Stimulated activated CD4-positive, alpha-beta T cell treated with anti-CD3 and anti-CD28 coated beads, Interleukin-12 subunit alpha, Interleukin-12 subunit beta, amount 100 ng/mL, for 24 hours (primary cell): ENCODE measurements at regions not wholly inside any gene's neighbourhood (a gene's known extent, or its start where the extent isn't known, plus 50 kb on each side); places are given as distances from the start of the nearest gene placed in this dataset.
"Not testable (repeated sequence)": the region's sequence is repeated elsewhere in the genome, so short reads cannot be mapped to it uniquely, and the experiment has no call there.

Source experiments
- DNase-seq, 2 experiments: peaks; one replicate each; pipeline ENCODE4 v3.0.0-alpha.2; 2020; ENCODE audit warnings: low read depth in 2 of 2

DNA sequence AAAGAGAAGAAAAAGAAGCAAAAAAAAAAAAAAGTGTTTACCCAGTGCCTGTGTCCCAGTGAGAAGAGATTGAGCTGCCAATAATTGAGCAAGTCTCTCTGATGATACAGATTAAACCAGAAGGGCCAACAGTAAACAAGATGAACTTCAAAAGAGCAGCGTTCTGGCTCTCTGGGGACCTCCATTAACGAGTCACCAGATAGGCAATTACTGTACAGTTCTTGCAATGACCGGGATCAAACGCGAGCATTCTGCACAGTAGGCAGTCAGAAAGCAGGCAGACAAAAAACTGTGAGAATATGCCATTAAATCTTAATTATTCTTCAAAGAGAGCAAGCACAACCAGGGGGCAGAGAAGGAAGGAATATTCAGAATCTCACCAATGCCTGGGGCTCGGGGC lies 626.1 kb downstream of the TMEM114 start:
- no peak for DNase-seq

DNA sequence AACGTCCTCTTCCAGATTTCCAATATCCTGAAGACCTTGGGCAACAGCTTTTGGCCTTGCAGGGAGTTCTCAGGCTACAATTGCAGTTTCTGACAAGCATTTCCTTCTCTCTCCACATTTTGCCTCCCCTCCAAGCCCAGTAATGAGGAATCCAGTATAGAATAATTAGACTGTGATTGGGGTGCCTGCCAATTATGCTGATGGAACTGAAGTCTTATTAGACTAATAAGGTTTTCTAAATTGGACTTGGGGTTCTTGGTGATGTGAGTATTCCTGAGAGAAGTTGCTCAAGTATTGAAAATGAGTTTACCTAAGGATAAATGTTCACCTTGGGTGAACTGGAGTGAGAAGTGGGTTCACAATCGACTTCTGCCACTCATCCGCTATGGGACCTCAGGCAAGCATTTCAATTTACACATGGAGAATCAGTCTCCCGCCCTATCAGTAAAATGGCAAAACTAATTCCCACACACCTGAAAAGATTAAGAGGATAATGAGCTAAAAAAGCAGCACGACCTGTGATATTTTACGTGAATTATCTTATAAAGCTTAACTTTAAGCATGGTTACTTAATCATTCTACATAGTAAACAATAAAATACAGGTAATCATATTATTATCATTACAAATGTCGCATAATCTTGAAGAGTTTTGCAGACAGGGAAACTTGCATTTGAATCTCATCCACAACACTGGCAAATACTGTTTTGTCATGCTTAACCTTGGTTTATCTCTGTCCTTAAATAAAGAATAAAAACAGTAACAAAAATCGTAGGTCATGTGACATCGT lies 628.0 kb downstream of the TMEM114 start:
- no peak for DNase-seq

DNA sequence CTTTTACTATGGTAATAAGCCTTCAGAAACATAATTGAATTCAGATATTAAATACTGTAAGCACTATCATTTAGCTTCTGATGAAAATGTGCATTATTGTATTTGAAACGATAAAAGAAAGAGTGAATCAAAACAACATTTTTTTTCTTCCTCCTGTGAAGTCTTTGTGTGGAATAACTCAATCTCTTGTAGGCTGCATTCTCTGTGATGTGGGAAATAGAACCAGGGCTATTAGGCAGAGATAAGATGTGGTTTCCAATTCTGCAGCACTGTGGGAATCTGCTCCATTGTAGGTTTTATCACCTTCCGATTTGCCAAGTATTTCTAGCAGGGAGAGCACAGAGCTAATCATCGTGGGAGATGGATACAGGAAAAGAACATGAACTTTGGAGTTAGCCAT lies 624.5 kb downstream of the RBFOX1 start:
- DNase-seq = no peak

DNA sequence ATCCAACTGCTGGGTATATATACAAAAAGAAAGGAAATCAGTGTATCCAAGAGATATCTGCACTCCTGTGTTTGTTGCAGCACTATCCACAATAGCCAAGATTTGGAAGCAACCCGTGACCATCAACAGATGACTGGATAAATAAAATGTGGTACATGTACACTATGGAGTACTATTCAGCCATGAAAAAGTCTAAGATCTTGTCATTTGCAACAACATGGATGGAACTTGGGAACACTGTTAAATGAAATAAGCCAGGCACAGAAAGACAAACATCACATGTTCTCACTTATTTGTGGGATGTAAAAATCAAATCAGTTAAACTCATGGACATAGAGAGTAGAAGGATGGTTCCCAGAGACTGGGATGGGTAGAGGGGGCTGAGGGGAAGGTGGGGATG lies 620.7 kb downstream of the RBFOX1 start:
- DNase-seq = no peak

DNA sequence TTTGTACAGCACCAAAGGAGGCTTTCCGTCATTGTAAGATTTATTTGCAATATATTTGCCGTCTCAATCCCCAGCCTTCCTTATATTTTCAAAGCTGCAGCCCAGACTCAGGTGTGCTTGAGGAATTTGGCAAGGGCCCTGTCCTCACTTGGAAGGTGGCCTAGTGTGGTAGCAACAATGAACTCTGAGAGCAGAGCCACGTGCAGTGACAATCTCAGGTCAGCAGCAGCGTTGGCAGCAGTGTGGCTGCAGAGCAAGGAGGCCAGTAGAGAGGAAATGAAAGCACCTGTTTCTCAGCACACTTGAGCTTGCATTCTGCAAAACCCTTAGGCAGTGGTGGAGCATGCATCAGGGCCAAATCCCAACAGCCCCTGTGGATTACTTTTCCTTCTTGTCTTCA lies 613.5 kb downstream of the RBFOX1 start:
- DNase-seq = no peak

DNA sequence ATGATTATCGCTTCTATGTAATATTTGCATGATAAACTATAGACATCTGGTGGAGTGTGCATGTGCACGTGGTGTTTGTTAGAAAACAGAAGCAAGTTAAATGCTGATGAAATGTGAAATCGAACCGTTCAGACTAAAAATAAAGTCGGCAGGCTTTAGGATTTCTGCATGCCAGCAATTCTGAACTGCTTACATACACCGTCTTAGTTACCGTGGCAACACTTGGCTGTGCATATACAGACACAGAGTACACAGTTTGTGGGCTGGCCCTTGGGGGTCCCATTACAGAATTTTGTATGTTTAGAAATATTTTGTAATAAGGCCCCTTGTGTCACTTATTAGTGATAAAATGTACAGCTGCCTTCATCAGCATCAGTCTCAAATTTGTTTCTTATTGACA lies 605.5 kb downstream of the RBFOX1 start:
- DNase-seq = no peak

DNA sequence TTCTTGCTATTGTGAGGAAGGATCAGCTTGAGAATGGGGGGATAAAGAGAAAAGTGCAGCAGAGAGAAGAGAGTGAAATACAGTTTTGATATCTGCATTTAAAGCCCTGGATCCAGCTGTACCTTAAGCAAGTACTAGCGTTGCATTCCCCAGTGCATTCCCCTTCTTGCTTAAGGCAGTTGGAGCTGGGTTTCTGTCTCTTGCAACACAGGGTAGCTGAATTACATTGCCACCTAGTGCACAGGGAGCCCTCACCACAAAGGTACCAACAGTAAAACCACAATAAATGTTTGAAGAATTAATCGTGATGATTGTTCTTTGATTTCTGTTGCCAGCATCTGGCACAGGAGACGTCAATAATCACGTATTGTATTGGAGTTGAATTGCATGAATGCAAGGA lies 588.7 kb downstream of the RBFOX1 start:
- DNase-seq = no peak

DNA sequence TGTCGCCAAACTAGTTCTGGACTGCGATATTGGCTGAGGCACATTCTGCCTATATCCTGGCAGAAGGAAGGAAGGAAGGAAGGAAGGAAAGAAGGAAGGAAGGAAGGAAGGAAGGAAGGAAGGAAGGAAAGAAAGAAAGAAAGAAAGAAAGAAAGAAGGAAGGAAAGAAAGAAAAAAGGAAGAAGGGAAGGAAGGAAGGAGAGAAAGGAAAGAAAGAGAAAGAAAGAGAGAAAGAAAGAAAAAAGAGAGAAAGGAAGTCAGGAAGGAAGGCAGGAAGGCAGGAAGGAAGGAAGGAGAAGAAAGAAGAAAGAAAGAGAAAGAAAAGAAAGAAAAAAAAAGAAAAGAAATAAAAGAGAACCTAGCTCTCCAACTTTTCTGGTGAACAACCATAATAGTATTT lies 587.1 kb downstream of the RBFOX1 start:
- DNase-seq = no peak

DNA sequence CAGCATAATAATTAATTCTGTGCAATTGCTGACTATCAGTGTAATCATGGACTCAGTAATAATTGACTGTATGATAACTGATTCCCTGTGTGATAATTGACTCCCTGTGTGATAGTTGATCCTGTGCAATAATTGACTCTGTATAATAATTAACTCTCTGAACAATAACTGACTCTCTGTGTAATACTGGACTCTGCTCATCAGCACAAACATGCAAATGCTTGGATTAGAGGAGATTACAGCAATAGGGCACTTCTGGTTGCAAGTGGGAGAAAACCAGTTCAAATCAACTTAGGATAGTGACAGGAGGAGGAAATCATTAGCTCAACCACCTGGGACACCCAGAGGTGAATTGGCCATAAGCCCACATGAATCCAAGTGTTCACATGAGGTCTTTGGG lies 582.1 kb downstream of the RBFOX1 start:
- DNase-seq = no peak

DNA sequence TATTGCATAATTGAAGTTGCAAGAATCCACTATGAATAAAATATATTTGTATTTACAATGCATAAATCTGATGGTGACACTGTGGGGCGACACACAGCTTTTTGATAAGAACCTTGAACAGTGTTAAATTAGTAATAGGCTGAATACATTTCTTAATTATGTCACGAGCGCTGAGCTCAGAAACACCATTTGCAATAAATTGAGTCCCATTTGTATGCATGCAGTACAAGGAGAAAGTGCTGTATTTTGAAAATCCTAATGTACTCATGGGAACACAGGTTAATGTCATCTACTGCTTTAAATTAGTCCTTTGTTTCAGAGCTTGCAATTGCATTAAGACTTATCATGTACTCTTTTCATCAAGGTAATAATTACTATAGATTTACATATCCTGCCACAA lies 579.5 kb downstream of the RBFOX1 start:
- no peak for DNase-seq

DNA sequence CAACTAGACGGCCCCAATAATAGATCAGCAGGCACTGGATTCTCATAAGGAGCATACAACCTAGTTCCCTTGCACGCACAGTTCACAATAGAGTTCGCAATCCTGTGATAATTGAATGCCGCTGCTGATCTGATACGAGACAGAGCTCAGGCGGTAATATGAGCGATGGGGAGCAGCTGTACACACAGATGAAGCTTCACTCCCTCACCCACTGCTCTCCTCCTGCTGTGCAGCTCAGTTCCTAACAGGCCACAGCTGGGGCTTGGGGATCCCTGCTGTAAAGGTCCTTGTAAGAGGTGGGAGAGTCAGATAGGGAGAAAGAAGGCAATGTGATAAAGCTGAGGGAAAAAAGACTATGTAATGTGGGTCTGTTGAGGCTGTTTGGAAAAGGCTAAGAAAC lies 577.5 kb downstream of the RBFOX1 start:
- DNase-seq = no peak

DNA sequence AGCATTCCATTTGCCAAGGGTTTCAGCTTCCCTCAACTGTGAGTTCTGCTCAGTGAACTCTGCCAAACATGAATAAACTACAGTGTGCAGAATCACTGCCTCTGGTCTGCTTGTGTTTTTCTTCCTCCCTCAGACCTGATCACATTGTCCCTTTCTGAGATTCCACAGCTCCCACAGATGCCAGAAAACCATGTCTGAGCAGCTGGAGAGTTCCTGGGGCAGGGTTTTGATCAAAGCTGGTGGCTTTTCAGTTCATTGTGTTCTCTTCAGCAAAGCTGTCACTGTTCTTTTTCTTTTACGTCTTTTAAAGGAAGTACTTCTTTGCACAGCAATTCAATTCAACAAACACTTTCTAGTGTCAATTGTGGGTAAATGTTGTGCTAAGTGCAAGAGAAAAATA lies 555.8 kb downstream of the RBFOX1 start:
- DNase-seq = no peak

DNA sequence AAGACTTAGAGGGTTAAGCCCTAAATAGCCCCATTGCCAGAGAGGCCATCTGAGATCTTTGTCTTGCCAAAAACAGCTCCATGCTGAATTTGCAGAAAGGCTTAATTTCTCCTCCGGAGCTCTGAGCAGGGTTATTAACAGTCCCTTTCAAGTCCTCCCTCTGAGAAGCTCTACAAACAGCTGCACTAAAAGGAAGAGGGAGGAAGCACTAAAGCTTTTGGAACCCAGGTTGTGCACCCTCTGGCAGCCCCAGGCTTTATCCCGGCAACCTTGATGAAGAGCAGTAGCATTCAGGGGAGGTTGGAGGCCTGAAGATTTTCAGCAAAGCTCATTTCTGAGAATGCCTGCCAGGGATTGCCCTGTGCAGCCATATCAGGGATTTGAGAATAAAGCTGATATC lies 554.7 kb downstream of the RBFOX1 start:
- no peak for DNase-seq

DNA sequence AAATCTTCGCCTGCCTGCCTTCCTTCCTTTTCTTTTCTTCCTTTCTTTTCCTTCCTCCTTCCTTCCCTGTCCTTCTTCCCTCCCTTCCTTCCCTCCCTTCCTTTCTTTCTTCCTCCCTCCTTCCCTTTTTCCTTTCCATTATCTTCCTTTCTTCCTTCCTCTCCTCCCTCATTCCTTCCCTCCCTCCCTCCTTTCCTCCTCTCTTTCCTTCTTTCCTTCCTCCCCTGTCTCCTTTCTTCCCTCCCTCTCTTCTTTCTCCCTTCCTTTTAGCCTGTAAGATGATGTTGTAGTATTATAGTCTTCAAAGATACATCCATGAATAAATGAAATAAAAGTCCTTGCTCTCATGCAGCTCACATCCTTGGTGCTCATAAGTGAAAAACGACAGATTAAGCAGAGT lies 539.3 kb downstream of the RBFOX1 start:
- DNase-seq = no peak

DNA sequence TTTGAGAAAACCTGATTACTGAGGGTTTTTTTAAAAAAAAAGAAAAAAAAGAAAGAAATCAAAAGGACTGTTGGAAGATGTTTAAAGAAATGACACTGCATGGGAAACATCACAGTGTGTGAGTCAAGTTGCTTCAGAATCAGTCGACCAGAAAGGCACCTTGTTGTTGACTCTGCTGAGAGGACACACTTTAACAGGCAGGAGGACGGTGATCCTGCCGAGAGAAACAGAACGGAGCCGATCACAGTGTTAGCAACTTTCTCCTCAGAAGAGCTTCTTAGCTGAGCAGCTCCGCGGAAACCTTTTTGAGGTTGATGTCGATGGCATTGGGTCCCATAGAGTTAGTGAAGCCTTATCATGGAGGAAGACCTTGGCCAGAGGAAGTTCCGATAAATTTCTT lies 538.7 kb downstream of the RBFOX1 start:
- DNase-seq = no peak

DNA sequence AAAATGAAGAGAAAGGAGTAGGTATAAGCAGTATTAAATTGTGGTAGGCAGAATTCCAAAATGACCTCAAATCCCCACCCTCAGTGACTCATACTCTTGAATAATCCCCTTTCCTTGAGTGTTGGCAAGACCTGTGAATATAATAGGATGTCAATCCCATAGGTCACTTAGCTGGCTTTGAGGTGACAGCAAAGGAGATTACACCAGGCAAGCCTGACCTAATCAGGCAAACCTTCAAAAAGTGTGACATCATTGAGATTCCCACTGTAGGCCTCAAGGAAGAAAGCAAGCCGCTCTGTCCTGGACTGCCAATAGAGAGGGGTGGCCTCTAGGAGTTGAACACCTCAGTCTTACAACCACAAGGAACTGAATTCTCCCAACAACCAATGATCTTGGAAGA lies 535.2 kb downstream of the RBFOX1 start:
- no peak for DNase-seq

DNA sequence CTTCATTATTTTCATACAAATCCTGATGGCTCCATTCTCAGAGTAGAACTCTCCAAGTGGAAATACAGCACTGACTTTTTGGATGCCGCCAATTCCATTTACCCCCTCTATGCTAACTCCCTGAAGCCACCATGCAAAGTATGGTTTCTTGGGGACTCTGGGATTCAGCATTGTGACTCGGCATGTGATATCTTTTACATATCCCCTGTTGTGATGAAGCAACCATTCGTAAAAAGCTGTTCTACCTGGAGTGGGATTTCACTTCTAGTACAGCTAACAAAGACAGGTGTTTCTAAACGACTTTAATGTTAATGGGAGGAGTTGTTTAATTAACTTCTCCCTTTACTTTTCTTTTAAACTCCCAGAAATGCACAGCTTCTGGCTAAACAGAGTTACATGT lies 533.5 kb downstream of the RBFOX1 start:
- DNase-seq = no peak

DNA sequence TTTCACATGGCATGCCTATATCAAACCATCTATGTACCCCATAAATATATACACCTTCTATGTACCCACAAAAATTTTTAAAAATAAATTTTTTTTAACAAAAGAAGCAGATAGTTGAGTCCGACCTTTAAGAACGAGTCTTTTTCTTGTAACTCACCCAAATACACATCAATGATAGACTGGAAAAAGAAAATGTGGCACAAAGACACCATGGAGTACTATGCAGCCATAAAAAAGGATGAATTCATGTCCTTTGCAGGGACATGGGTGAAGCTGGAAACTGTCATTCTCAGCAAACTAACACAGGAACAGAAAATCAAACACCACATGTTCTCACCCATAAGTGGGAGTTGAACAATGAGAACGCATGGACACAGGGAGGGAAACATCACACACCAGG lies 532.7 kb downstream of the RBFOX1 start:
- DNase-seq = not testable (repeated sequence)

DNA sequence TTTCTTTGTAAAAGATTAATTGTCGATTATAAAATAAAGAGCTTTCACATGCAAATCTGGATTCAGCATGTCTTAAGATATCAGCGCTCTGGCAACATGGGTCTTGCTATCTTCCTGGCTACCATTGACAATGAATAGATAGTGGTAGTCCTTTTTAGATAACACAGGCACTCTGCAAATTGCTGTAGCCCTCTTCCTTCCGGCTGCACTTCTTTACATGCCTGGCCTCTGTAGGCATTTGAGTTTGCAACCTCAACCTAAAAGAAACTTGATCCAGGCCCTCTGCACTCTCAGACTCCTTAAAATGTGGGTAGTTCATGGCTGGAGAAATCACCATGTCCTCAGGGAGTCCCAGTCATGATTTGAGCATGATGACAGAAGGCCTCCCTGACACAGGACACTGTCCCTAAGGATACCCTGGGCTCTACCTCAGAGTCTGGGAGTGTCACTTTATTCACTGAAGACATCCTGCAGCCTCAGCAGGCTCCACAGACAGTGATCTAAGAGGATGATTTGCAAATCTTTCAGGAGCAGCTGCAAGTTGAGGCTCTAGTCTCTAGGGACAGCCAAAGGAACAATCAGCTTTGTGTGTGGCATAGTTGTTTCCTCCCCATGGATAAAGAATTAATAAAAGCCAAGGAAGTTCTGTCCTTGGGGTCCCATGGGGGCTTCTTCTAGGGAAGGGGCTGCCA lies 529.4 kb downstream of the RBFOX1 start:
- DNase-seq = no peak

DNA sequence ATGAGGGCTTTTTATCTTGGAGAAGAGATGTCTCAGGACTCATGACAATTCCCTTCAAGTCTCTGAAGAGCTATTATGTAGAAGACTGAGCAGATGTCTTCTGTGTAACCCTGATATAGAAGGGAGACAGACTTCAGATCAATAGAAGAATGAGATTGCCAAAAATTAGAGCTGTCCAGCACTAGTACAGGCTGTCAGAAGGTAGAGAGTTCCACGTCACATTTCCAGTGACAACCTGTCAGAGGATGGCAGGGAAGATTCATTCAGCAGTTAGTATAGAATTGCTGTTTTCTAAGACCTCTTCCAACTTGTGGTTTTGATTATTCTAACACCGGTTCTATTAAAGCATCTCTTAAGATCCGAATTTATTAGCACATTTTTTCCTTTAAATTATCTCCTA lies 520.6 kb downstream of the RBFOX1 start:
- DNase-seq = no peak

DNA sequence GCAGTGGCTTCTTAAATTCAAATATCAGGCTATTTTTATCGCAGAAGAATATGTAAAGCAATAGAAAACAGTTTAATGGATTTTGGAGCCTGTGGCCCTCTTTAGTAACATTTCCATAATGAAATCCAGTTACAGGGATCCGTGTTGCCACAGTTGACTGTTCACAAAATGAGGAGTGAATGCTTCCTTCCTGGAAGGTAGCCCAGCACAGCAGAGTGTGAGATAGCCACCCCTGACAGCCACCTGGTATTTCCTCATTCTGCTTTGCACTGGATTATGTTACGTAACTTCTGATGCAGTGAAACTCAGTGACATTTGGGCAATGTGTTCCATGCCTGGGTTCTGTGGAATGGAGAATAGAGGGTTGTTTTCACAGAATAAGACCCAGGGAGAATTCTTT lies 517.2 kb downstream of the RBFOX1 start:
- DNase-seq = no peak

DNA sequence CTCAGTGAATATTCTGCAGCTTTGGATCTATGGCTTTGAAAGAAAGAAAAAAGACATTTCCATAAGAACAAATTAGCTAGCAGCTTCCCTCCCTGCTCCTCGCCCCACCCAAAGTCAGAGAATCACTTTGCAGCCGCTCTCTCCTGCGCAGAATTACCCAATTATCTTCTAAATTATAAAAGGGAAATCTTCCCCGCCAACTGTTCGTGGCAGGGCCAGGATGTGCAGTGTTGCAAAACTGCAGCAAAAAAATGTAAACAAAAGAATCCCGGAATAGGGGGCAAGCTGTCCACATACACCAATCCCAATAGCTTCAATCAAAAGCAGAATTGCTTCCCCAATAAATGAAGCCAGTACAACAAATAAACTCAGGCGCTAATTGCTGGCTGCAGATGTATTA lies 510.6 kb downstream of the RBFOX1 start:
- DNase-seq = no peak

DNA sequence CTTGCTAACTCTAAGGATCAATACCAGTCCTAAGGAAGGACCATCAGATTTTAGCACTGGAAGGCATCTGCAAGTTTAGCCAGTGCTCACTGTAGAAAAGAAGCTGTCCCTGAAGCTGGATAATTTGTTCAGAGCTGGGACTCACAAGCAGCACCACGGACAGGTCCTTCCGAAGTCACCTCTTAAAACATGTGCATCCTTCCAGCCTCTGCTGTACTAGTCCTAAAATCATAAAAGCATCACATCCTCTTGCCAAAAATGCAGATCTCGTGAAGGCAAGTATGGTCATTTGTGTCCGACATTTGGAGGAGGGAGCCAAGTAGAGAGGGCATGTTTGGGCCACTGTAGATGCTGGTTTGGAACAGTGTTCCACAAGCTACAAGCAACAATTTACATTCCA lies 506.9 kb downstream of the RBFOX1 start:
- no peak for DNase-seq
